SK-N-SH (cell line): ENCODE measurements at regions not wholly inside any gene's neighbourhood (a gene's known extent, or its start where the extent isn't known, plus 50 kb on each side); places are given as distances from the start of the nearest gene placed in this dataset.
A peak's percentile ranks its signal among the peaks of the same experiment; 100 is the strongest.

Source experiments
- CTCF ChIA-PET: fragments of 300-600, 350-600 bp; formaldehyde crosslinking; extraction: SDS; loops from one replicate; lab custom pipeline; 2021; lab: Yijun Ruan, JAX
- POLR2A ChIA-PET: fragments of 350-600 bp; sonication (Branson Sonifier 250); formaldehyde crosslinking; extraction: SDS; loops from one replicate; lab custom pipeline; 2020; ENCODE audit warnings: antibody characterized with exemption, inconsistent platforms; lab: Yijun Ruan, JAX
- DNase-seq: peaks from one replicate; pipeline ENCODE4 v3.0.0; 2012
- H2AFZ ChIP-seq: fragments of 200-600 bp; sonication (generic); 2 replicates; pipeline ENCODE4 v1.8.1; 2016; ENCODE audit warnings: antibody characterized with exemption, mild to moderate bottlenecking, low read depth
- H3F3A ChIP-seq: fragments of 200-600 bp; sonication (generic); replicated peaks from 2 replicates; pipeline ENCODE3; 2016; ENCODE audit warnings: antibody characterized with exemption, mild to moderate bottlenecking; ENCODE audit not compliant: insufficient read depth
- H3K27ac ChIP-seq, 2 experiments: fragments of 200-500 bp in 1 of 2; fragments of 200-600 bp in 1 of 2; sonication (Bioruptor generic) in 1 of 2; sonication (generic), shearing (Covaris generic) in 1 of 2; 2 replicates each; pipeline versions ENCODE4 v1.5.1 to v1.6.1; 2014 to 2016; ENCODE audit warnings: low read depth in 2 of 2, inconsistent platforms in 1 of 2, low read length in 1 of 2, mild to moderate bottlenecking in 1 of 2, mixed read lengths in 1 of 2
- H3K27me3 ChIP-seq: fragments of 200-600 bp; sonication (generic), shearing (Covaris generic); 2 replicates; pipeline ENCODE4 v1.6.1; 2016; ENCODE audit warnings: mixed run types; ENCODE audit not compliant: insufficient read depth
- H3K36me3 ChIP-seq, 2 experiments: fragments of 200-500 bp in 1 of 2; fragments of 200-600 bp in 1 of 2; sonication (Bioruptor generic) in 1 of 2; sonication (generic) in 1 of 2; replicated peaks in 1 of 2; 2 replicates each; pipeline versions ENCODE3 to v1.5.1; 2014 to 2016; ENCODE audit warnings: low read length in 1 of 2, mild to moderate bottlenecking in 1 of 2; ENCODE audit not compliant: insufficient read depth in 2 of 2, control insufficient read depth in 1 of 2
- H3K4me1 ChIP-seq, 2 experiments: fragments of 200-500 bp in 1 of 2; fragments of 200-600 bp in 1 of 2; sonication (Bioruptor generic) in 1 of 2; sonication (generic), shearing (Covaris generic) in 1 of 2; 2 replicates each; pipeline versions ENCODE4 v1.5.1 to v1.6.1; 2014 to 2016; ENCODE audit warnings: low read depth in 1 of 2, low read length in 1 of 2, mixed run types in 1 of 2; ENCODE audit not compliant: insufficient read depth in 2 of 2, control insufficient read depth in 1 of 2
- H3K4me2 ChIP-seq: fragments of 200-600 bp; sonication (generic), shearing (Covaris generic); 2 replicates; pipeline ENCODE4 v1.6.1; 2017; ENCODE audit warnings: mixed run types
- H3K4me3 ChIP-seq, 2 experiments: fragments of 200-500 bp in 1 of 2; fragments of 200-600 bp in 1 of 2; sonication (Bioruptor generic) in 1 of 2; sonication (generic), shearing (Covaris generic) in 1 of 2; 2 replicates each; pipeline versions ENCODE4 v1.5.1 to v1.8.1; 2014 to 2016; ENCODE audit warnings: low read depth in 2 of 2, inconsistent platforms in 1 of 2, low read length in 1 of 2, mild to moderate bottlenecking in 1 of 2, mixed read lengths in 1 of 2, moderate library complexity in 1 of 2
- H3K79me2 ChIP-seq: fragments of 200-600 bp; sonication (generic); 2 replicates; pipeline ENCODE4 v1.8.1; 2017; ENCODE audit warnings: mild to moderate bottlenecking; ENCODE audit not compliant: insufficient read depth
- H3K9ac ChIP-seq: fragments of 200-600 bp; sonication (generic); 2 replicates; pipeline ENCODE4 v1.6.1; 2017; ENCODE audit warnings: mixed run types
- H3K9me2 ChIP-seq: fragments of 200-600 bp; sonication (generic); 2 replicates; pipeline ENCODE4 v1.6.1; 2017; ENCODE audit warnings: mixed run types
- H3K9me3 ChIP-seq: fragments of 200-600 bp; sonication (generic); 2 replicates; pipeline ENCODE4 v1.6.1; 2017; ENCODE audit warnings: mixed run types, mild to moderate bottlenecking, moderate library complexity
- H4K20me1 ChIP-seq: fragments of 200-600 bp; sonication (generic); 2 replicates; pipeline ENCODE4 v1.6.1; 2017; ENCODE audit warnings: mild to moderate bottlenecking, mixed run types; ENCODE audit not compliant: insufficient read depth
- EP300 ChIP-seq, 2 experiments: IDR thresholded peaks; 2 replicates each; pipeline versions ENCODE4 v1.4.0 to v1.6.1; 2012; ENCODE audit warnings: borderline replicate concordance in 1 of 2, low read depth in 1 of 2, low read length in 1 of 2
- FOXJ3 ChIP-seq: sonication (generic); formaldehyde crosslinking; IDR thresholded peaks from 2 replicates; pipeline ENCODE4 v1.5.1; 2020; ENCODE audit warnings: mild to moderate bottlenecking, missing genetic modification reagents
- FOXM1 ChIP-seq: IDR thresholded peaks from 2 replicates; pipeline ENCODE4 v1.4.0; 2012; ENCODE audit warnings: low read depth, mild to moderate bottlenecking
- MXI1 ChIP-seq: IDR thresholded peaks from 2 replicates; pipeline ENCODE4 v1.6.1; 2012; ENCODE audit warnings: mild to moderate bottlenecking, low read depth, low read length, improper control_type of control experiment
- NFIC ChIP-seq: IDR thresholded peaks from 2 replicates; pipeline ENCODE4 v1.4.0; 2012; ENCODE audit warnings: borderline replicate concordance
- NRF1 ChIP-seq: IDR thresholded peaks from 2 replicates; pipeline ENCODE4 v1.6.1; 2012; ENCODE audit warnings: low read depth, mild to moderate bottlenecking, low read length
- PBX3 ChIP-seq: IDR thresholded peaks from 2 replicates; pipeline ENCODE4; 2012
- SIN3A ChIP-seq: IDR thresholded peaks from 2 replicates; pipeline ENCODE4 v1.6.1; 2012; ENCODE audit warnings: low read depth, mild to moderate bottlenecking, low read length, moderate library complexity, borderline replicate concordance
- TCF12 ChIP-seq: IDR thresholded peaks from 2 replicates; pipeline ENCODE4 v1.4.0; 2012
- USF1 ChIP-seq: IDR thresholded peaks from 2 replicates; pipeline ENCODE4 v1.4.0; 2012; ENCODE audit warnings: low read depth, borderline replicate concordance
- ZBTB33 ChIP-seq: IDR thresholded peaks from 2 replicates; pipeline ENCODE4 v1.4.0; 2012; ENCODE audit warnings: low read depth, borderline replicate concordance
- WGBS: methylation state at CpG from one replicate; pipeline ENCODE4 v1.1.6; 2017; ENCODE audit warnings: low lambda C conversion rate; 5-methylcytosine and 5-hydroxymethylcytosine counted together

DNA sequence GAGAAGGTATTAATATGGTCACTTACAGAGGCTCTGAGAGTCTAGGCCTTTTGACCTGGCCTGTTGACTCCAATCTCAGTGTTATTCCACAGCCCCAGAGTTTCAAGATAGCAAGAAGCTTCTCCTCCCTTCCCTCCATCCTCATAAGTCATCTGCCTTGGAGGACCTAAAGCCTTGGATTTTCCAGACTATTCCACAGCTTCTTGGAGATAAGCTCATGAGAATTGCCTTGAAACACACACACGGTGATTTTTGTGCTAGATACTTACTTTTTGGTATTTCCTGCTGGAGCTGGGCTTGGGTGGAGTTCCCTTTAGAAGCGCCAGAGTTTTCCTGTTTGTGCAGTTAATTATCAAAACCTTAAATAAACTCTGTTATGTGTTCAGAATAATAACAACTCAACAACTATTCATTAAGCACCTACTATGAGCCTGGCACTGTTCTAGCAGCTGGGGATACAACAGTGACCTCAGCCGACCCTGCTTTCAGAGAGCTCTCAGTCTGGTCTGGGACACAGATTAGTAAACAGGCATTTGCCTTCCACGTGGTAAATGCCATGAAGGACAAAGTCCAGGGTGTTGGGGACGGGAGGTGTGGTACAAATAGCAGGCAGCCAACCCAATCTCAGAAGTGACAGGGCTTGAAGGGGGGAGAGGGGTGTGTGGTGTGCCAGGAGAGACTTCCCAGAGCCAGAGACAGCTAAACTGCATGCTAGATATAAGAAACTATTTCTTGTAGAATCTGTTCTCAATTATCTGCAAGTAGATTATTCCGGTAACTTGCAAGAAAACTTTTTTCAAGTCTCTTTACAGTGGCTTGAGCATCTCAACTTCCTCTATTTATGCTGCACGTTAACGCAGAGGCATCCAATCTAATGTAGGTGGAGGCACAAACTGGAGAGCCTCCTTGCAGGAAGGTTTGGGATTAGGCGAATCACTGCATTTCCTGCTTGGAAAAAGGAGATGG is 55.9 kb upstream of the KLF9 start:
- CTCF ChIA-PET: interaction anchor here (0.8 to 1.4 kb wide), 2 partner anchors 17 to 132 kb away, joined by 4 to 5 read pairs; no protein-coding TSS in a partner anchor
- Histone ChIP-seq H3K36me3 (no peaks in the 10 kb centered on the region), H3K9me3 (no peaks in the 10 kb centered on the region), H4K20me1 (no peaks in the 10 kb centered on the region), H3K27me3 (no peaks in the 10 kb centered on the region), H3K4me3 (no peak overlapping the region), H3K4me1 (peaks cover 0 to 3% of the 10 kb centered on the region in 2 experiments; a peak in 1 of 4 replicates)
- POLR2A ChIA-PET: no interaction called here
- TF ChIP-seq TCF12 (0 out of 2 replicates have a peak, but pooled peaks have one; percentile 15), FOXM1 (no peak)
- TF ChIP-seq, all 33 proteins: peak for 1
- Histone ChIP-seq H3F3A (peaks cover 8% of the 10 kb centered on the region), H3K9me2 (no peaks in the 10 kb centered on the region), H3K9ac (no peak overlapping the region), H2AFZ (no peak overlapping the region), H3K79me2 (no peaks in the 10 kb centered on the region), H3K27ac (peak overlapping the region; percentile 7 to 86; a peak in 3 of 4 replicates), H3K4me2 (peak overlapping the region; percentile 32; the same call in 1 of the 2 replicates)
- no peak for DNase-seq
- 51% methylated on average over 9 of the region's 9 CpGs for WGBS

DNA sequence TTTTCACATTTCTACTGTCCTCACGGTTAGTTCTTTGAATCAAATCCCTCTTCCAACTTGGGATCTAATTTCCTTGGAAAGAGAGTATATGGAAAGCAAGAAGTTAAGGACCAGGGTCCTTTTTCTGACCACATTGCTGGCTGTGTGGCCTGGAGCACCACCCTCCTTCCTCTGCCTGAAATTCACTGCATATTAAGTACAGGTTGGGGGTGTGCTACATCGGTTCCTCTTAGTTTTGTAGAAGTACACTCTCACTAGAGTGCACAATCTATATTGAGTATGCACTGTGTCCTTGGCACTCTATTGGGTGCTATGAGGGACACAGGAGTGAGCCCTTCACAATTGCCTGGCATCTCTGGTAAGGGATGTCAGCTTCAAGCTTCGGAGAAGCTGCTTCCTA is 53.8 kb upstream of the KLF9 start:
- ChIA-PET POLR2A (no interaction called here), CTCF (no interaction called here)
- H4K20me1 ChIP-seq: no peaks in the 10 kb centered on the region
- H3K79me2 ChIP-seq: no peaks in the 10 kb centered on the region
- no peaks in the 10 kb centered on the region for H3K9me3 ChIP-seq
- H3K27me3 ChIP-seq: no peaks in the 10 kb centered on the region
- H3K4me2 ChIP-seq: no peak overlapping the region
- WGBS: 91% methylated on average over 3 of the region's 3 CpGs
- no peak for DNase-seq
- TF ChIP-seq MXI1 (no peak), FOXJ3 (CRISPR knock-in tag) (no peak), USF1 (no peak), EP300 (IDR thresholded peaks at IDR 0.05; ENCODE audit: borderline replicate concordance in 1 of 2, low read depth in 1 of 2, low read length in 1 of 2) (no peak), SIN3A (no peak), PBX3 (no peak), ZBTB33 (no peak), NRF1 (no peak), NFIC (no peak)
- H3K4me3 ChIP-seq: no peak overlapping the region
- H3K9me2 ChIP-seq: no peaks in the 10 kb centered on the region
- H2AFZ ChIP-seq: no peak overlapping the region
- no peak overlapping the region for H3K27ac ChIP-seq
- H3F3A ChIP-seq: peaks cover 8% of the 10 kb centered on the region
- no peak overlapping the region for H3K9ac ChIP-seq
- no peaks in the 10 kb centered on the region for H3K36me3 ChIP-seq
- H3K4me1 ChIP-seq: peaks cover 0 to 3% of the 10 kb centered on the region in 2 experiments; a peak in 1 of 4 replicates
